ENCODE measurements at regions not wholly inside any gene's neighbourhood (a gene's known extent, or its start where the extent isn't known, plus 50 kb on each side); places are given as distances from the start of the nearest gene placed in this dataset.

DNA sequence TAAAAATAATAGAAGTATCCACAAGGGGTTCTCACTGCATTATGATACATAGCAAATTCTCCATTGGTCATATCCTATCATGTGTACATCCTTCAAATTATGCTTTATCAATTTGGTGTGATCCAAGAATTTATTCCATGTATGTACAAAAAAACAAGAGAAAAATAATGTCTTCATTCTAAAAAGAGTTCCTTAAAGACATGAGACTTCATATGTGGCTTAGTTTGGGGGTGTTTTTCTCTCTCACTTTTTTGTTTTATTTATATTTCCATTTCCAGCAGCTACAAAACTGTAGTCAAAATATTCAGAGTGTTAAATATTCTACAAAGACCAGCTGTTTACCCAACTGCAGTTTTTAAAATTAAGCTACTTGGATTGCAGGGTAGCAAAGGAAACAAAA is 972.0 kb downstream of the DTWD2 start:
- Histone ChIP-seq H3K36me3 (ENCODE audit: control insufficient read depth, insufficient read depth, low read length) (no peaks in the 10 kb centered on the region), H3K4me3 (ENCODE audit: low read depth, low read length) (no peak overlapping the region), H3K27me3 (ENCODE audit: control insufficient read depth, insufficient read depth, low read length) (no peaks in the 10 kb centered on the region)
- TF ChIP-seq, protein P1, sequence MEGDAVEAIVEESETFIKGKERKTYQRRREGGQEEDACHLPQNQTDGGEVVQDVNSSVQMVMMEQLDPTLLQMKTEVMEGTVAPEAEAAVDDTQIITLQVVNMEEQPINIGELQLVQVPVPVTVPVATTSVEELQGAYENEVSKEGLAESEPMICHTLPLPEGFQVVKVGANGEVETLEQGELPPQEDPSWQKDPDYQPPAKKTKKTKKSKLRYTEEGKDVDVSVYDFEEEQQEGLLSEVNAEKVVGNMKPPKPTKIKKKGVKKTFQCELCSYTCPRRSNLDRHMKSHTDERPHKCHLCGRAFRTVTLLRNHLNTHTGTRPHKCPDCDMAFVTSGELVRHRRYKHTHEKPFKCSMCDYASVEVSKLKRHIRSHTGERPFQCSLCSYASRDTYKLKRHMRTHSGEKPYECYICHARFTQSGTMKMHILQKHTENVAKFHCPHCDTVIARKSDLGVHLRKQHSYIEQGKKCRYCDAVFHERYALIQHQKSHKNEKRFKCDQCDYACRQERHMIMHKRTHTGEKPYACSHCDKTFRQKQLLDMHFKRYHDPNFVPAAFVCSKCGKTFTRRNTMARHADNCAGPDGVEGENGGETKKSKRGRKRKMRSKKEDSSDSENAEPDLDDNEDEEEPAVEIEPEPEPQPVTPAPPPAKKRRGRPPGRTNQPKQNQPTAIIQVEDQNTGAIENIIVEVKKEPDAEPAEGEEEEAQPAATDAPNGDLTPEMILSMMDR (IDR thresholded peaks at IDR 0.05; ENCODE audit: insufficient read depth, low read length, poor library complexity, severe bottlenecking) = no peak
- no peak for DNase-seq (ENCODE audit: low read depth)

GRCh38 chr5:118015511-118015910 is 972.8 kb downstream of the DTWD2 start:
- no peak for DNase-seq (ENCODE audit: low read depth)
- TF ChIP-seq, protein P1 (IDR thresholded peaks at IDR 0.05; ENCODE audit: insufficient read depth, low read length, poor library complexity, severe bottlenecking) = no peak
- Histone ChIP-seq H3K27me3 (ENCODE audit: control insufficient read depth, insufficient read depth, low read length) (no peaks in the 10 kb centered on the region), H3K36me3 (ENCODE audit: control insufficient read depth, insufficient read depth, low read length) (no peaks in the 10 kb centered on the region), H3K4me3 (ENCODE audit: low read depth, low read length) (no peak overlapping the region)

DNA sequence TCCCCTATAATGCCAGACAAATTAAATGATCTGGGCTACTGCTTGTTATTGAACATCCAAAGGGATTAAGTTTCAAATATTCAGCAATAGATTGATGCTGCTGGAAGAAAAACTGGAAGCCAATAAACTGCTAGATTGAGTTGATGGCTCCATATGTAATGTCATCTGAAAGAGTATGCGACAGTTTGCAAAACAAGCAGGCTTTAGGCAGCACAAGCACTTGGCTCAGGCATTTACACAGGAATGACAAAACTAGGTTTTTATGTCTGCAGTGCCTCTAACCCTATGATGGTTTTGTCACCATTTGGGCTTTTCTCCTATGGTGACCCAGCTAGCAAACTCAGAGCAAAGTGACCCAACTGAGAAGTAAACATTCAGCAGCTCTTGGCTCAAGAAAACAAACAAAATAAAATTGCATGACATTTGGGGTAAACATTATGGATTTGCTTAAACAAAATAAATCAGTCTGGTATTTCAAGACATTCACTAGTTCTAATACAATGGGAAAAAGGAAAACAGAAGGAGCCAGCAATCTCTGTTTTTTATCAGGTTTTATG is 978.5 kb downstream of the DTWD2 start:
- H3K36me3 ChIP-seq (ENCODE audit: control insufficient read depth, insufficient read depth, low read length) = no peaks in the 10 kb centered on the region
- TF ChIP-seq, protein P1 (IDR thresholded peaks at IDR 0.05; ENCODE audit: insufficient read depth, low read length, poor library complexity, severe bottlenecking) = no peak
- H3K4me3 ChIP-seq (ENCODE audit: low read depth, low read length) = no peak overlapping the region
- no peak for DNase-seq (ENCODE audit: low read depth)
- no peaks in the 10 kb centered on the region for H3K27me3 ChIP-seq (ENCODE audit: control insufficient read depth, insufficient read depth, low read length)

DNA sequence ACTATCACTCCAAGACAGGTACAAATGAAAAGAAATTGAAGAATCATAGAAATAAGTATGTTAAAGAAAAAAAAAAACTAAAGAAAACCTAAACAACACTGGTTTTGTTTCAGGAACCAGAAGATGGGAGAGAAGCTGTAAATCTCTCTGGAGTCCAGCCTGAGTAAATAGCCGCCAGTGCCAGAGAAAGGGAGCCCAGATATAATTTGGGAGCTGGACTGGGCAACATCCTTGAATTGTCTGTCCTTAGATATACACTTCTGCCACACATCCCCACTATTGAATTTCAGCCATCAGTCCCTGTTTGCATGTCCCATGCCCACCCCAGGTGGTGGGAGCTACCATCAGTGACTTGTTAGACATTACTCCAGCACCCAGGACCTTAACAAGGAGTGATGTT is 979.6 kb downstream of the DTWD2 start:
- Histone ChIP-seq H3K4me3 (ENCODE audit: low read depth, low read length) (no peak overlapping the region), H3K36me3 (ENCODE audit: control insufficient read depth, insufficient read depth, low read length) (no peaks in the 10 kb centered on the region), H3K27me3 (ENCODE audit: control insufficient read depth, insufficient read depth, low read length) (no peaks in the 10 kb centered on the region)
- DNase-seq (ENCODE audit: low read depth) = no peak
- TF ChIP-seq, protein P1 (IDR thresholded peaks at IDR 0.05; ENCODE audit: insufficient read depth, low read length, poor library complexity, severe bottlenecking) = no peak

- DNase-seq (ENCODE audit: low read depth) = no peak
- H3K36me3 ChIP-seq (ENCODE audit: control insufficient read depth, insufficient read depth, low read length) = no peaks in the 10 kb centered on the region
- H3K4me3 ChIP-seq (ENCODE audit: low read depth, low read length) = no peak overlapping the region
- no peaks in the 10 kb centered on the region for H3K27me3 ChIP-seq (ENCODE audit: control insufficient read depth, insufficient read depth, low read length)
- TF ChIP-seq, protein P1 (IDR thresholded peaks at IDR 0.05; ENCODE audit: insufficient read depth, low read length, poor library complexity, severe bottlenecking) = no peak
Observed at GRCh38 chr5:118007262-118007661, 981.1 kb downstream of the DTWD2 start.

DNA sequence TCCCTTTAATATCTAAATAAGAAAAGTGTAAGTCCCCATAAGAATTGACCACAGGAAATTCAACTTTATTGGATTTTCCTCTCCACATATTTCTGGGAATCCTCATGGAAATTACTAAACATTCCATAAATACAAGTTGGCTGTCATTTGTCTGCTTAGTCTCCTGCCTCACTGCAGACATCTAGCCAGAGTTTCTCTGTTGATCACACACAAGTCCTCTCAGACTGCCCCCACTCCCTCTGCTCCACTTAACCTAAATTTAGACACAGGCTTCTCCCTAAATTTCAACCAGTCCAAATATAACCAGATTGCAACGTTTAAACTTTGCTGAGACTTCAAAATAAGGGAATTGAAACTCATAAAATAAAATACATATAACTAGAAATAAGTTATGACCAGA is 982.1 kb downstream of the DTWD2 start:
- Histone ChIP-seq H3K4me3 (ENCODE audit: low read depth, low read length) (no peak overlapping the region), H3K36me3 (ENCODE audit: control insufficient read depth, insufficient read depth, low read length) (no peaks in the 10 kb centered on the region), H3K27me3 (ENCODE audit: control insufficient read depth, insufficient read depth, low read length) (no peaks in the 10 kb centered on the region)
- TF ChIP-seq, protein P1 (IDR thresholded peaks at IDR 0.05; ENCODE audit: insufficient read depth, low read length, poor library complexity, severe bottlenecking) = no peak
- DNase-seq (ENCODE audit: low read depth) = no peak

Data from kidney epithelial cell (primary cell).